ENCODE measurements at regions not wholly inside any gene's neighbourhood (a gene's known extent, or its start where the extent isn't known, plus 50 kb on each side); places are given as distances from the start of the nearest gene placed in this dataset.

DNA sequence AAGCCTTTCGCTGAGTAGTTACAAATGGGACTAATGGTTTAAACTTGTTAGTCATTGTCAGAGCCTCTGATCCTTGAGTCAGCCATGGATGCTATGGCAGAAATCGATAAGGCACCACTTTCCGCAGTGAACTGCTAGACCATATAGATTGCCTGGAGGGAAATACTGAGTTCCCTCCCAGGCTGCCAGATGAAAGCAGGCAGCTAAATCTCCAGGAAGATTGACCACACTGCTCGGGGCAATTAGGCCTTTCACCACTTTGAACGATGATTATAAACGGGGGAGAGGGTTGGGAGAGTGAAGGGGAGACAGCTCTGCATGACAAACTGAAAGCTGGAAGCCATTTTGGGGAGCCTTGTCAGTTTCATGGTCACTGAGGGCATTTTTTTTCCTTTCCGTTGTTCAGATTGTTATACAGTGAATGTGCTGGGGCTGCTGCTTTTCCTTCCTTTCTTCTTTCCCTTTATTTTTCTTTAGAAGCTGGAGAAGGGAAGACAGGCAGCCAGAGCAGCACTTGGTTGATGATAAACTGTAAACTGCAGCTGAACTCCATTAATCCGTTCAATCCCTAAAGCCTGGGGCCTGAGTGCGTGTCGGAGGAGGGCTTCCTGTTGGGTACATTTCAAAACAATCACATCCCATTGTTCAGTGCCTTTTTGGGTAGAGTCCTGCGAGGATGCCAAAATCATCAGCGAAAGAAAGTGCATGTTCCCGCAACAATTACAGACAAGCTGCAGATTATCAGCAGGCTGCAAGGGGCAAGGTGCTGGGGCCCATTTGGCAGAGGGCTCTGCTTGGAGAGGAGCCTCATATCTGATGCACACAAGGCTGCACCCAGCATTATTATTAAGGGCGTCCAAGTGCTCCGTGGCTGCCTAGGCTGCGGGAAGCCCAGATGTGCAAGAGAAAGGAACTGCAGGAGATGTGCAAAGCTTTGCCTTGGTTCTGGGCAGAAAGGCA, 308.4 kb downstream of the PSAT1 start:
- Histone ChIP-seq H3K27ac (no peak overlapping the region), H3K36me3 (replicated peaks) (no peaks in the 10 kb centered on the region), H3K4me3 (ENCODE audit: low read depth, low read length) (no peak overlapping the region), H3K27me3 (replicated peaks) (no peaks in the 10 kb centered on the region)
- TF ChIP-seq, protein P1, sequence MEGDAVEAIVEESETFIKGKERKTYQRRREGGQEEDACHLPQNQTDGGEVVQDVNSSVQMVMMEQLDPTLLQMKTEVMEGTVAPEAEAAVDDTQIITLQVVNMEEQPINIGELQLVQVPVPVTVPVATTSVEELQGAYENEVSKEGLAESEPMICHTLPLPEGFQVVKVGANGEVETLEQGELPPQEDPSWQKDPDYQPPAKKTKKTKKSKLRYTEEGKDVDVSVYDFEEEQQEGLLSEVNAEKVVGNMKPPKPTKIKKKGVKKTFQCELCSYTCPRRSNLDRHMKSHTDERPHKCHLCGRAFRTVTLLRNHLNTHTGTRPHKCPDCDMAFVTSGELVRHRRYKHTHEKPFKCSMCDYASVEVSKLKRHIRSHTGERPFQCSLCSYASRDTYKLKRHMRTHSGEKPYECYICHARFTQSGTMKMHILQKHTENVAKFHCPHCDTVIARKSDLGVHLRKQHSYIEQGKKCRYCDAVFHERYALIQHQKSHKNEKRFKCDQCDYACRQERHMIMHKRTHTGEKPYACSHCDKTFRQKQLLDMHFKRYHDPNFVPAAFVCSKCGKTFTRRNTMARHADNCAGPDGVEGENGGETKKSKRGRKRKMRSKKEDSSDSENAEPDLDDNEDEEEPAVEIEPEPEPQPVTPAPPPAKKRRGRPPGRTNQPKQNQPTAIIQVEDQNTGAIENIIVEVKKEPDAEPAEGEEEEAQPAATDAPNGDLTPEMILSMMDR (IDR thresholded peaks at IDR 0.05; ENCODE audit: low read depth, low read length, missing control alignments) = no peak
- in situ Hi-C loops (cut with HindIII; ENCODE audit: low pct_ligation_motif_present, low sequenced_read_pairs) = no loop called here
- DNase-seq = no peak

DNA sequence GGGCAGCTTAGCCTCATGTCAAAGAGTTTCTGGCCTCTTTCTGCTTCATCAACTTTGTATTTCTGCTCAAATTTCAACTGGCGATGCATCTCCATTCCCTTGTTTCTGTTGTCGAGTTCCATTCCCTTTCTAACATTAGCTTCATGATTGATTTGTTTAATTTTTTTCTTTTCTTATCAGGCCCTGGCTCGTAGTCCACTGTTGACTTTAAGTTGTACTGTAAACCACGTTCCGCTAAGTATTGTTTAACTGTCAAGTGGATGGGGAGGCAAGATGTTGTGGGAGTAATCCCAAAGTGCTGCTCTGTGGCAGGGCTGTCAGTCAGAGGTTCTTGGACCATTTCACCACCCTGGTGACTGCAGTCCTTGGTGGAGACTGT, 309.1 kb downstream of the PSAT1 start:
- no peak overlapping the region for H3K27ac ChIP-seq
- in situ Hi-C loops (cut with HindIII; ENCODE audit: low pct_ligation_motif_present, low sequenced_read_pairs) = no loop called here

DNA sequence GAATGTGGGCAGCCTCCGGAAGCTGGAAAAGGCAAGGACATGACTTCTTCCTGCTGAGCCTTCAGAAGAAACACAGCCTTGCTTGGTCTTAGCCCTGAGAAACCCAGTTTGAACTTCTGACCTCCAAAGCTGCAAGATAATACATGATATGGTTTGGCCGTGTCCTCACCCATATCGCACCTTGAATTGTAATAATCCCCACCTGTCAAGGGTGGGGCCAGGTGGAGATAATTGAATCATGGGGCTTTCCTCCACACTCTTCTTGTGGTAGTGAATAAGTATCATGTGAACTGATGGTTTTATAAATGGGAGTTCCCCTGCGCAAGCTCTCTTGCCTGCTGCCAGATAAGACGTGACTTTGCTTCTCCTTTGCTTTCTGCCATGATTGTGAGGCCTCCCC, 310.9 kb downstream of the PSAT1 start:
- DNase-seq = no peak
- in situ Hi-C loops (cut with HindIII; ENCODE audit: low pct_ligation_motif_present, low sequenced_read_pairs) = no loop called here
- TF ChIP-seq, protein P1 (IDR thresholded peaks at IDR 0.05; ENCODE audit: low read depth, low read length, missing control alignments) = no peak
- no peak overlapping the region for H3K4me3 ChIP-seq (ENCODE audit: low read depth, low read length)
- no peak overlapping the region for H3K27ac ChIP-seq
- H3K27me3 ChIP-seq (replicated peaks) = no peaks in the 10 kb centered on the region
- H3K36me3 ChIP-seq (replicated peaks) = no peaks in the 10 kb centered on the region

More for the DNA sequence above, 309.1 kb downstream of the PSAT1 start:
- TF ChIP-seq, protein P1 (IDR thresholded peaks at IDR 0.05; ENCODE audit: low read depth, low read length, missing control alignments) = no peak
- DNase-seq = no peak
- no peaks in the 10 kb centered on the region for H3K36me3 ChIP-seq (replicated peaks)
- no peak overlapping the region for H3K4me3 ChIP-seq (ENCODE audit: low read depth, low read length)
- H3K27me3 ChIP-seq (replicated peaks) = no peaks in the 10 kb centered on the region

DNA sequence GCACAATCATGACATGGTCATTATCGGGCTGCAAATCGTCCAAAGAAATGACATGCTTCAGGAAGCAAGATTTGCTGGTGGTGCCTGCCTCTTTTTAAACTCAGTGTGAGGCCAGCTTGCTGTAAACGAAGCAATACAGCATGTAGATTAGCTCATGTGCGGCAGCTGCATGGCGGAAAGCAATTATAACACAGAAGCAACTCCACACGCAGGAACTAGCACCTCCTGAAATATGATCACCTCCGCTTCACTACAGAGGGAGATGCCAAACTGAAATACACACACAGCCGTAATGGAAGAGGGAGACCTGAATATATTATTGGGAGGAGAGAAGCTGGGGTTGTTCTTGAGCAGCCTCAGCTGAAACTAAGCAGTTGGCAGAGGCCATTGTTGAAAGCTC, 312.5 kb downstream of the PSAT1 start:
- H3K4me3 ChIP-seq (ENCODE audit: low read depth, low read length) = no peak overlapping the region
- no peaks in the 10 kb centered on the region for H3K27me3 ChIP-seq (replicated peaks)
- TF ChIP-seq, protein P1 (IDR thresholded peaks at IDR 0.05; ENCODE audit: low read depth, low read length, missing control alignments) = no peak
- H3K27ac ChIP-seq = no peak overlapping the region
- H3K36me3 ChIP-seq (replicated peaks) = no peaks in the 10 kb centered on the region
- in situ Hi-C loops (cut with HindIII; ENCODE audit: low pct_ligation_motif_present, low sequenced_read_pairs) = no loop called here
- no peak for DNase-seq

DNA sequence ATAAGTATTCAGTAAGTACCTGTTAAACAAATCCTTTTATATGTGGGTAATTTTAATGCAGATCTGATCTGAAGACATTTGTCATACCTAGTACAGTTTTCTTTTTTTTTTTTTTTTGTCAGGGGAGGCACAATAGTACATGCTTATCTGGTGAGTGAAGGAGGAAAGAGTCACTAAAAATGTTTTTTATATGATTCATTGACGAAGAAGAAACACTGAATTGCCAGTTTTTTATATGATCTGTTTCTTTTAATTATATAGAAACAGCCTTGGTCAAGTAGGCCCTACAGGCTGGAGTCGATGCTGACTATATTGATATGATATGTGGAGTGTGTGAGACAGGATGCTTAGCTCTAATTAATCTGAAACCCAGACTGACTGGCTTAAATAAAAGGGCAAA, 315.2 kb downstream of the PSAT1 start:
- in situ Hi-C loops (cut with HindIII; ENCODE audit: low pct_ligation_motif_present, low sequenced_read_pairs) = no loop called here
- DNase-seq = no peak
- Histone ChIP-seq H3K27me3 (replicated peaks) (no peaks in the 10 kb centered on the region), H3K36me3 (replicated peaks) (no peaks in the 10 kb centered on the region), H3K27ac (no peak overlapping the region), H3K4me3 (ENCODE audit: low read depth, low read length) (no peak overlapping the region)
- TF ChIP-seq, protein P1 (IDR thresholded peaks at IDR 0.05; ENCODE audit: low read depth, low read length, missing control alignments) = no peak
